ENCODE measurements at regions not wholly inside any gene's neighbourhood (a gene's known extent, or its start where the extent isn't known, plus 50 kb on each side); places are given as distances from the start of the nearest gene placed in this dataset.

- no peak overlapping the region for H4K8ac ChIP-seq (ENCODE audit: low read depth in 2 of 2, low read length in 2 of 2)
- no peak overlapping the region for H2BK5ac ChIP-seq (ENCODE audit: low read depth, low read length, poor library complexity, severe bottlenecking)
- no TSS peak for BruUV-seq (replicated peaks)
- no peaks in the 10 kb centered on the region for H3K4me1 ChIP-seq (ENCODE audit: control insufficient read depth, insufficient read depth, low read length)
- no peaks in the 10 kb centered on the region for H3K9me3 ChIP-seq (ENCODE audit: control insufficient read depth, insufficient read depth, low read length)
- no peak overlapping the region for H3K18ac ChIP-seq (ENCODE audit: low read depth, low read length)
- H3K79me1 ChIP-seq (ENCODE audit: low read depth in 1 of 2, low read length in 2 of 2) = no peaks in the 10 kb centered on the region
- no peak overlapping the region for H2AFZ ChIP-seq (replicated peaks; ENCODE audit: low read length, poor library complexity)
- intact Hi-C loops (cut with micrococcal nuclease) (no loop called here), in situ Hi-C loops (cut with MboI; ENCODE audit: low sequenced_read_pairs) (no loop called here), dilution Hi-C loops (cut with HindIII; ENCODE audit: low sequenced_read_pairs, unreplicated experiment) (no loop called here)
- H2BK20ac ChIP-seq (ENCODE audit: low read depth, low read length) = no peak overlapping the region
- WGBS, 2 experiments (ENCODE audit: extremely low coverage in 2 of 2, insufficient read length in 1 of 2) = 80% methylated on average over 1 of the region's 7 CpGs; no CpG with 5 or more reads in 1 of the 2 experiments
- ChIA-PET POLR2A (ENCODE audit: unreplicated experiment) (no interaction called here), CTCF (no interaction called here)
- no peak overlapping the region for H3K14ac ChIP-seq (replicated peaks; ENCODE audit: low read depth, low read length)
- DNase-seq (no peak), ATAC-seq (ENCODE audit: low read depth) (no peak)
- TF ChIP-seq CHD1 (IDR thresholded peaks at IDR 0.05; ENCODE audit: low read depth, low read length) (no peak), RAD21 (IDR thresholded peaks at IDR 0.05; ENCODE audit: low read length) (no peak), ELK1 (IDR thresholded peaks at IDR 0.05; ENCODE audit: borderline replicate concordance, low read depth, low read length) (no peak), POLR2A (IDR thresholded peaks at IDR 0.05; ENCODE audit: low read depth, low read length) (no peak), USF2 (IDR thresholded peaks at IDR 0.05; ENCODE audit: low read depth, low read length) (no peak), RFX5 (IDR thresholded peaks at IDR 0.05; ENCODE audit: low read depth, low read length) (no peak), RCOR1 (IDR thresholded peaks at IDR 0.05; ENCODE audit: insufficient replicate concordance, low read length) (no peak)
- peaks cover 3% of the 10 kb centered on the region for H3K27me3 ChIP-seq (ENCODE audit: control insufficient read depth, insufficient read depth, low read length)
- no peak overlapping the region for H3K56ac ChIP-seq (ENCODE audit: extremely low read depth, insufficient read depth, low read length)
- no peaks in the 10 kb centered on the region for H3K9me1 ChIP-seq (ENCODE audit: insufficient read depth, low read length)
- no peaks in the 10 kb centered on the region for H3K36me3 ChIP-seq (ENCODE audit: control insufficient read depth, insufficient read depth, low read length)
- H4K91ac ChIP-seq (ENCODE audit: insufficient read depth, low read depth, low read length) = no peak overlapping the region
- no peaks in the 10 kb centered on the region for H4K20me1 ChIP-seq (ENCODE audit: insufficient read depth, low read length)
- no peak overlapping the region for H2BK120ac ChIP-seq (ENCODE audit: low read depth, low read length)
- H3K27ac ChIP-seq (ENCODE audit: insufficient read depth, low read length) = no peak overlapping the region
- no peak overlapping the region for H2AK9ac ChIP-seq (replicated peaks; ENCODE audit: low read depth, low read length, poor library complexity)
- no peak overlapping the region for H2BK15ac ChIP-seq (ENCODE audit: low read depth, low read length)
- H4K5ac ChIP-seq (ENCODE audit: low read depth, low read length) = no peak overlapping the region
- no peak overlapping the region for H3K4ac ChIP-seq (ENCODE audit: low read depth, low read length)
- no peak overlapping the region for H3K4me2 ChIP-seq (ENCODE audit: low read depth, low read length)
- no peak overlapping the region for H3K23ac ChIP-seq (ENCODE audit: low read depth, low read length)
- no peak overlapping the region for H2AK5ac ChIP-seq (ENCODE audit: low read depth, low read length)
- H3K9ac ChIP-seq (ENCODE audit: low read depth, low read length) = no peak overlapping the region
- H3K4me3 ChIP-seq (ENCODE audit: insufficient read depth, low read depth, low read length) = no peak overlapping the region
Measured at GRCh38 chr3:13170317-13170716, 97.1 kb upstream of the IQSEC1 start.
